HEK293 (cell line): ENCODE measurements at regions not wholly inside any gene's neighbourhood (a gene's known extent, or its start where the extent isn't known, plus 50 kb on each side); places are given as distances from the start of the nearest gene placed in this dataset.

Source experiments
- GLI4 ChIP-seq: fragments of 450-650 bp; formaldehyde crosslinking; IDR thresholded peaks from 2 replicates; pipeline ENCODE4 v1.5.1; 2016; ENCODE audit warnings: missing biosample characterization, missing genetic modification characterization
- SETDB1 ChIP-seq: IDR thresholded peaks from one replicate; pipeline ENCODE4 v1.6.1; 2017; ENCODE audit warnings: mild to moderate bottlenecking, low read length, moderate library complexity, mixed read lengths; ENCODE audit not compliant: insufficient read length
- ZBTB20 ChIP-seq: fragments of 450-650 bp; formaldehyde crosslinking; IDR thresholded peaks from 2 replicates; pipeline ENCODE4 v1.5.1; 2016; ENCODE audit warnings: missing biosample characterization, missing genetic modification characterization
- ZBTB21 ChIP-seq: fragments of 450-650 bp; formaldehyde crosslinking; IDR thresholded peaks from 2 replicates; pipeline ENCODE4 v1.5.1; 2017; ENCODE audit warnings: missing biosample characterization, missing genetic modification characterization
- ZNF133 ChIP-seq: fragments of 450-650 bp; formaldehyde crosslinking; IDR thresholded peaks from 2 replicates; pipeline ENCODE4 v1.5.1; 2016; ENCODE audit warnings: missing biosample characterization, missing genetic modification characterization
- ZNF138 ChIP-seq: fragments of 450-650 bp; formaldehyde crosslinking; IDR thresholded peaks from 2 replicates; pipeline ENCODE4 v1.5.1; 2016; ENCODE audit warnings: missing biosample characterization, missing genetic modification characterization, borderline replicate concordance
- ZNF184 ChIP-seq: fragments of 450-650 bp; IDR thresholded peaks from 2 replicates; pipeline ENCODE4 v1.5.1; 2018; ENCODE audit warnings: missing biosample characterization, mild to moderate bottlenecking, missing genetic modification characterization
- ZNF274 ChIP-seq, 2 experiments: fragments of 200-500 bp in 1 of 2; fragments of 450-650 bp in 1 of 2; sonication (Bioruptor generic) in 1 of 2; formaldehyde crosslinking in 1 of 2; IDR thresholded peaks; 2 replicates each; pipeline versions ENCODE4 v1.5.1 to v1.6.1; 2014 to 2016; ENCODE audit warnings: borderline replicate concordance in 1 of 2, inconsistent platforms in 1 of 2, low read length in 1 of 2, missing biosample characterization in 1 of 2, missing genetic modification characterization in 1 of 2
- ZNF292 ChIP-seq: fragments of 450-650 bp; formaldehyde crosslinking; IDR thresholded peaks from 2 replicates; pipeline ENCODE4 v1.5.1; 2016; ENCODE audit warnings: low read depth, missing biosample characterization, missing genetic modification characterization, borderline replicate concordance
- TF ChIP-seq, protein P1 (sequence below): fragments of 450-650 bp; formaldehyde crosslinking; IDR thresholded peaks from 2 replicates; pipeline ENCODE4 v1.5.1; 2016; ENCODE audit warnings: missing biosample characterization, missing genetic modification characterization
- TF ChIP-seq, protein P2 (sequence below): fragments of 450-650 bp; formaldehyde crosslinking; IDR thresholded peaks from 2 replicates; pipeline ENCODE4 v1.5.1; 2016; ENCODE audit warnings: missing biosample characterization, missing genetic modification characterization
- TF ChIP-seq, protein P3 (sequence below): fragments of 450-650 bp; formaldehyde crosslinking; IDR thresholded peaks from 2 replicates; pipeline ENCODE4 v1.5.1; 2017; ENCODE audit warnings: missing biosample characterization, mild to moderate bottlenecking, missing genetic modification characterization, moderate library complexity
- TF ChIP-seq, protein P4 (sequence below): fragments of 450-650 bp; formaldehyde crosslinking; IDR thresholded peaks from 2 replicates; pipeline ENCODE4 v1.5.1; 2016; ENCODE audit warnings: missing biosample characterization, missing genetic modification characterization
- TF ChIP-seq, protein P5 (sequence below): fragments of 450-650 bp; formaldehyde crosslinking; IDR thresholded peaks from 2 replicates; pipeline ENCODE4 v1.5.1; 2016; ENCODE audit warnings: missing biosample characterization, missing genetic modification characterization

DNA sequence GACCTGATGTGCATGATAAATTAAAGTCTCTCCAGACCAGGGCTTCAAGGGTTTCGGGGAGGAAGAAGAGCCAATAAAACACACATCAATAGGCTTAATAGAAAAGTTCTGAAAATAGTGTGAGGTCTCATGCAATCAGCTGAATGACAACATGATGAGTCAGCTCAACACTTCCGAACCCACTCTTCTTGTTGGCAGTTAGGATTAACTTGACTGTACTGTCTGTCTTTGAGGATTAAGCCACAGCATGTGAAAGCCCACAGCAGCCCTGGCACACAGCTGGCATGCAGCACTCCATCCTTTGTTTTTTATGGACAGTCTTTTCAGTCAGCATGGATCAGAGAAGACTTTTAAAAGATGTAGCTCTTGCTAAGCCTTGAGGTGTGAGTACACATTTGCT, 526.9 kb upstream of the VSTM2A start:
- TF ChIP-seq, protein P1, sequence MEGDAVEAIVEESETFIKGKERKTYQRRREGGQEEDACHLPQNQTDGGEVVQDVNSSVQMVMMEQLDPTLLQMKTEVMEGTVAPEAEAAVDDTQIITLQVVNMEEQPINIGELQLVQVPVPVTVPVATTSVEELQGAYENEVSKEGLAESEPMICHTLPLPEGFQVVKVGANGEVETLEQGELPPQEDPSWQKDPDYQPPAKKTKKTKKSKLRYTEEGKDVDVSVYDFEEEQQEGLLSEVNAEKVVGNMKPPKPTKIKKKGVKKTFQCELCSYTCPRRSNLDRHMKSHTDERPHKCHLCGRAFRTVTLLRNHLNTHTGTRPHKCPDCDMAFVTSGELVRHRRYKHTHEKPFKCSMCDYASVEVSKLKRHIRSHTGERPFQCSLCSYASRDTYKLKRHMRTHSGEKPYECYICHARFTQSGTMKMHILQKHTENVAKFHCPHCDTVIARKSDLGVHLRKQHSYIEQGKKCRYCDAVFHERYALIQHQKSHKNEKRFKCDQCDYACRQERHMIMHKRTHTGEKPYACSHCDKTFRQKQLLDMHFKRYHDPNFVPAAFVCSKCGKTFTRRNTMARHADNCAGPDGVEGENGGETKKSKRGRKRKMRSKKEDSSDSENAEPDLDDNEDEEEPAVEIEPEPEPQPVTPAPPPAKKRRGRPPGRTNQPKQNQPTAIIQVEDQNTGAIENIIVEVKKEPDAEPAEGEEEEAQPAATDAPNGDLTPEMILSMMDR (tag by site-specific recombination): no peak
- no peak for TF ChIP-seq ZBTB21 (tag by site-specific recombination)
- TF ChIP-seq, protein P2, sequence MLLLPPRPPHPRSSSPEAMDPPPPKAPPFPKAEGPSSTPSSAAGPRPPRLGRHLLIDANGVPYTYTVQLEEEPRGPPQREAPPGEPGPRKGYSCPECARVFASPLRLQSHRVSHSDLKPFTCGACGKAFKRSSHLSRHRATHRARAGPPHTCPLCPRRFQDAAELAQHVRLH: no peak
- no peak for TF ChIP-seq GLI4 (tag by site-specific recombination)
- TF ChIP-seq ZNF274 (IDR thresholded peaks at IDR 0.05; ENCODE audit: low read length): no peak
- TF ChIP-seq ZNF274 (tag by site-specific recombination; IDR thresholded peaks at IDR 0.05; ENCODE audit: borderline replicate concordance): no peak
- TF ChIP-seq SETDB1: no peak
- no peak for TF ChIP-seq ZNF138
- TF ChIP-seq, protein P3, sequence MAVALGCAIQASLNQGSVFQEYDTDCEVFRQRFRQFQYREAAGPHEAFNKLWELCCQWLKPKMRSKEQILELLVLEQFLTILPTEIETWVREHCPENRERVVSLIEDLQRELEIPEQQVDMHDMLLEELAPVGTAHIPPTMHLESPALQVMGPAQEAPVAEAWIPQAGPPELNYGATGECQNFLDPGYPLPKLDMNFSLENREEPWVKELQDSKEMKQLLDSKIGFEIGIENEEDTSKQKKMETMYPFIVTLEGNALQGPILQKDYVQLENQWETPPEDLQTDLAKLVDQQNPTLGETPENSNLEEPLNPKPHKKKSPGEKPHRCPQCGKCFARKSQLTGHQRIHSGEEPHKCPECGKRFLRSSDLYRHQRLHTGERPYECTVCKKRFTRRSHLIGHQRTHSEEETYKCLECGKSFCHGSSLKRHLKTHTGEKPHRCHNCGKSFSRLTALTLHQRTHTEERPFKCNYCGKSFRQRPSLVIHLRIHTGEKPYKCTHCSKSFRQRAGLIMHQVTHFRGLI (tag by site-specific recombination): no peak
- no peak for TF ChIP-seq ZNF292
- TF ChIP-seq, protein P4, sequence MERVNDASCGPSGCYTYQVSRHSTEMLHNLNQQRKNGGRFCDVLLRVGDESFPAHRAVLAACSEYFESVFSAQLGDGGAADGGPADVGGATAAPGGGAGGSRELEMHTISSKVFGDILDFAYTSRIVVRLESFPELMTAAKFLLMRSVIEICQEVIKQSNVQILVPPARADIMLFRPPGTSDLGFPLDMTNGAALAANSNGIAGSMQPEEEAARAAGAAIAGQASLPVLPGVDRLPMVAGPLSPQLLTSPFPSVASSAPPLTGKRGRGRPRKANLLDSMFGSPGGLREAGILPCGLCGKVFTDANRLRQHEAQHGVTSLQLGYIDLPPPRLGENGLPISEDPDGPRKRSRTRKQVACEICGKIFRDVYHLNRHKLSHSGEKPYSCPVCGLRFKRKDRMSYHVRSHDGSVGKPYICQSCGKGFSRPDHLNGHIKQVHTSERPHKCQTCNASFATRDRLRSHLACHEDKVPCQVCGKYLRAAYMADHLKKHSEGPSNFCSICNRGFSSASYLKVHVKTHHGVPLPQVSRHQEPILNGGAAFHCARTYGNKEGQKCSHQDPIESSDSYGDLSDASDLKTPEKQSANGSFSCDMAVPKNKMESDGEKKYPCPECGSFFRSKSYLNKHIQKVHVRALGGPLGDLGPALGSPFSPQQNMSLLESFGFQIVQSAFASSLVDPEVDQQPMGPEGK (tag by site-specific recombination): no peak
- TF ChIP-seq, protein P5, sequence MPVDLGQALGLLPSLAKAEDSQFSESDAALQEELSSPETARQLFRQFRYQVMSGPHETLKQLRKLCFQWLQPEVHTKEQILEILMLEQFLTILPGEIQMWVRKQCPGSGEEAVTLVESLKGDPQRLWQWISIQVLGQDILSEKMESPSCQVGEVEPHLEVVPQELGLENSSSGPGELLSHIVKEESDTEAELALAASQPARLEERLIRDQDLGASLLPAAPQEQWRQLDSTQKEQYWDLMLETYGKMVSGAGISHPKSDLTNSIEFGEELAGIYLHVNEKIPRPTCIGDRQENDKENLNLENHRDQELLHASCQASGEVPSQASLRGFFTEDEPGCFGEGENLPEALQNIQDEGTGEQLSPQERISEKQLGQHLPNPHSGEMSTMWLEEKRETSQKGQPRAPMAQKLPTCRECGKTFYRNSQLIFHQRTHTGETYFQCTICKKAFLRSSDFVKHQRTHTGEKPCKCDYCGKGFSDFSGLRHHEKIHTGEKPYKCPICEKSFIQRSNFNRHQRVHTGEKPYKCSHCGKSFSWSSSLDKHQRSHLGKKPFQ (tag by site-specific recombination): no peak
- TF ChIP-seq ZNF184 (tag by site-specific recombination): no peak
- TF ChIP-seq ZNF133 (tag by site-specific recombination): no peak
- TF ChIP-seq ZBTB20: no peak
